GM13977 (cell line): ENCODE measurements at regions not wholly inside any gene's neighbourhood (a gene's known extent, or its start where the extent isn't known, plus 50 kb on each side); places are given as distances from the start of the nearest gene placed in this dataset.
"Not testable (repeated sequence)": the region's sequence is repeated elsewhere in the genome, so short reads cannot be mapped to it uniquely, and the experiment has no call there.

ENCODE experiments used
- DNase-seq: peaks from one replicate; pipeline ENCODE4 v3.0.0; 2012; ENCODE audit warnings: low spot score
- in situ Hi-C: fragments of 300-500 bp; cut with MboI; formaldehyde crosslinking; loops from one replicate; pipeline ENCODE4 v1.12.0; 2022; ENCODE audit warnings: low sequenced_read_pairs, low pct_unique_long_range_greater_than_20kb, mixed read lengths, inconsistent platforms; ENCODE audit not compliant: unreplicated experiment
- TF ChIP-seq, protein P1 (sequence below): IDR thresholded peaks from 2 replicates; pipeline ENCODE4 v1.5.1; 2012; ENCODE audit warnings: mild to moderate bottlenecking, control low read depth; ENCODE audit not compliant: insufficient read depth; ENCODE audit errors: extremely low read depth, missing control alignments

DNA sequence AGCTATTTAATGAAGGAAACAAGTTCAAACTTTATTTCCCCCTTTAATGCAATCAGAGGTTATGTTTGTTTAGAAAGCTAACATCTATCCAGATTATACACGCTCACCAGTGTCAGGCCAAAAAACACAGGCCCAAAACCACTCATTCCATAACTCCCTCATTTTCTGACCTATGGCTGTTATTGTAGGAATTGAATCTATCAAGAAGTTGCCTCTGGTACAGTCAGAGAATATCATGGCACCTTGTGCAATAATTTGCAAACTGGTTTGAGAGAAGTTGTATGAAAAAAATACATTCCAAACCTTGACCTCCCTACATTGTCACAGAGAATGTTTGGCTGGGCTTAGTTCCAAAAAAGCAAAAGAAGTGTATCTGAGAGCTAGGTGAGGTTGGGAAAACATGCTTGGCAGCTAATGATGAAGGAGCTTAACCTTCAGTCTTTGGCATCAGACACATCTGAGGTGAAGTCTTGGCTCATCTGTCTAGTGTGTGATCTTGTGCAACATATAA, 591.0 kb downstream of the ANKRD50 start:
- in situ Hi-C loops, result no loop called here
- no peak for DNase-seq
- TF ChIP-seq, protein P1, sequence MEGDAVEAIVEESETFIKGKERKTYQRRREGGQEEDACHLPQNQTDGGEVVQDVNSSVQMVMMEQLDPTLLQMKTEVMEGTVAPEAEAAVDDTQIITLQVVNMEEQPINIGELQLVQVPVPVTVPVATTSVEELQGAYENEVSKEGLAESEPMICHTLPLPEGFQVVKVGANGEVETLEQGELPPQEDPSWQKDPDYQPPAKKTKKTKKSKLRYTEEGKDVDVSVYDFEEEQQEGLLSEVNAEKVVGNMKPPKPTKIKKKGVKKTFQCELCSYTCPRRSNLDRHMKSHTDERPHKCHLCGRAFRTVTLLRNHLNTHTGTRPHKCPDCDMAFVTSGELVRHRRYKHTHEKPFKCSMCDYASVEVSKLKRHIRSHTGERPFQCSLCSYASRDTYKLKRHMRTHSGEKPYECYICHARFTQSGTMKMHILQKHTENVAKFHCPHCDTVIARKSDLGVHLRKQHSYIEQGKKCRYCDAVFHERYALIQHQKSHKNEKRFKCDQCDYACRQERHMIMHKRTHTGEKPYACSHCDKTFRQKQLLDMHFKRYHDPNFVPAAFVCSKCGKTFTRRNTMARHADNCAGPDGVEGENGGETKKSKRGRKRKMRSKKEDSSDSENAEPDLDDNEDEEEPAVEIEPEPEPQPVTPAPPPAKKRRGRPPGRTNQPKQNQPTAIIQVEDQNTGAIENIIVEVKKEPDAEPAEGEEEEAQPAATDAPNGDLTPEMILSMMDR, result no peak

DNA sequence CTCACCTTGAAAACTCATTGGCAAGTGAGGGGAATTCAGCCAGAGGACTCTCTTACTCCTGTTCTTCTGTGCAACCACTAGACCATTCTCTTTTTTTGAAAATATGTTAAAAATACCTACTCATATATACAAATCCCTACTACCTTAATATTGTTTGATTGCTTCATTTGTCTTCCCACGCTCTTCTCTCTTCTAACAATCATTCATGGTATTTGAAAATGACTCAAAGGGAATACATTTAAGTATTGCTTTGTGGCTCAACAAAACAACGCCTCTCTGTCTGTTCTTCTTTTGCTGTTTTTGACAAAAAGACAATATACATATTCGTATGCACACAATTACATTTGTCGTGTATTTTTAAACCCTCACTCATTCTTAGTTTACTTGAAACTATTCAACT, 589.4 kb downstream of the ANKRD50 start:
- TF ChIP-seq, protein P1, result no peak
- in situ Hi-C loops, result no loop called here
- no peak for DNase-seq

DNA sequence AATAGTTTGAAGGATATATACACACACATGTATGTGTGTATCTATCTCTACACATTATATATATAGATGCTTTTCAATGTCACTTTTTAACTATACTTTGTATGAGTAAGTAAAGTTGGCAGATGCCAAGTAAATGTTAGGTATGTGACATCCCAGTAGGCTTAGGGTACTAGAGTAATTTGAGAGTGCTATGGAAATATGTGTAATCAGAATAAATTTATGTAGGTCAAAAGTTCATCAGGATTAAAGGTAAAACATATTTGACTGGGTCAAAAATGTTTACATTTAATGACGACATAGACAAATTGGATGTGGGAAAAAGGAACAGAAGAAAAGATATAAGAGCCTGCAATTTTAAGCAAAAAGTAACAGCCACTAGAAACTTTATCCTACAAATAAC, 588.8 kb downstream of the ANKRD50 start:
- DNase-seq, result no peak
- TF ChIP-seq, protein P1, result no peak
- in situ Hi-C loops, result no loop called here

- DNase-seq, in situ Hi-C loops: not testable (repeated sequence)
These were observed 581.2 kb downstream of the ANKRD50 start for GRCh38 chr4:124131324-124131723.

GRCh38 chr4:124132161-124132560, 580.4 kb downstream of the ANKRD50 start:
- TF ChIP-seq, protein P1, result no peak
- DNase-seq, result no peak
- in situ Hi-C loops, result no loop called here

GRCh38 chr4:124133753-124134152, 578.8 kb downstream of the ANKRD50 start:
- in situ Hi-C loops, result no loop called here
- TF ChIP-seq, protein P1, result no peak
- DNase-seq, result no peak

GRCh38 chr4:124135409-124135813, 577.1 kb downstream of the ANKRD50 start:
- DNase-seq, result no peak

More at GRCh38 chr4:124135409-124135813, 577.1 kb downstream of the ANKRD50 start:
- in situ Hi-C loops, result no loop called here
- TF ChIP-seq, protein P1, result no peak
